ENCODE measurements at regions not wholly inside any gene's neighbourhood (a gene's known extent, or its start where the extent isn't known, plus 50 kb on each side); places are given as distances from the start of the nearest gene placed in this dataset.

- no peak for TF ChIP-seq EP300 (IDR thresholded peaks at IDR 0.05)
- TF ChIP-seq CTCF (IDR thresholded peaks at IDR 0.05), result no peak
- no peak for TF ChIP-seq POLR2AphosphoS5 (IDR thresholded peaks at IDR 0.05)
- TF ChIP-seq POLR2A (IDR thresholded peaks at IDR 0.05), result no peak
Observed at GRCh38 chr5:156241266-156241665, 85.7 kb upstream of the SGCD start.
